Activated effector memory CD4-positive, alpha-beta T cell treated with Interleukin-2 at 50 U/mL for 16 hours (primary cell): ENCODE measurements at regions not wholly inside any gene's neighbourhood (a gene's known extent, or its start where the extent isn't known, plus 50 kb on each side); places are given as distances from the start of the nearest gene placed in this dataset.

Experiments used
- DNase-seq: peaks from one replicate; pipeline ENCODE4 v3.0.0-alpha.2; 2020

DNA sequence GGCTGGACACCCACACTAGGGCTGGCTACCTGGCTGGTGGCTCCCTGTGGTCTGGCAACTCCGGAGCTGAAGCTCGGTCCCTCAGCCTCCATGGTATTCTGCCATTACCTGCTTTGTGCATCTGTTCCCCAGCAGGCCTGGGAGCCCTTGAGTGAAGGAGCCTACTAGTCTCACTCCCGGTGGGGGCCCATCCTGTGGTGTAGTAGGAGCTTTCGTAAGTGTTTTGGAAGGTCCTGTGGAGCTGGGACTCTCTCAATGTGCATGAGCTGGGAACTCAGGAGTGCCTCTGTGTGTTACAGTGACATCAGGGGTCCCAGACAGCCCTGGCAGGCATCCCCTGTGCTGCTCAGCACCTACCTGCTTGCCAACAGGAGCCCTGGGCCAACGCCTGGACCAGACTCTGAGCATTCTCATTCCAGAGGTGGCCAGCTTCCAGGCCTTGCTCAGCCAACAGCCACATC, 267.1 kb downstream of the GADD45G start:
- no peak for DNase-seq

DNA sequence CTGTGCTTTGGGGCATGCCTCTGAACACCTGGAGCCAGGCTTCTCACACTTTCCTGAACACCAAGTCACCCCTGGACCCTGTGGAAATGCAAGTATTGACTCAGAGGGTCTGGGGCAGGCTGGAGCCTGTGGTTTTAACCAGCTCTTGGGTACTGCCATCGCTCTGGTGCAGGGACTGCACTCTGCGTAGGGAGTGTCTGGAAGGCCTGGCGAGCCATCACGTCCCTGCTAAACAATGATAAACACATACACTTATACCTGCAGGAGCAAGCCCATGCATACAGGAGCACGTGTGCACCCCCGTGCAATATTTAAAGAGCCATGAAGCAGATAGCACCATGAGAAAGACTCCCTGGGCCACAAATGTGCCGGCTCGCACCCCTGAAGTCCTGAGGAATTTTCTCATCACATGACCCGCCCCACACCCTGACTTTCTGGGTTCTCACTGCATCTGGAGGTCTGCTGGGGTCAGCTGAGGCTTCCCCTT, 267.7 kb downstream of the GADD45G start:
- DNase-seq: no peak

DNA sequence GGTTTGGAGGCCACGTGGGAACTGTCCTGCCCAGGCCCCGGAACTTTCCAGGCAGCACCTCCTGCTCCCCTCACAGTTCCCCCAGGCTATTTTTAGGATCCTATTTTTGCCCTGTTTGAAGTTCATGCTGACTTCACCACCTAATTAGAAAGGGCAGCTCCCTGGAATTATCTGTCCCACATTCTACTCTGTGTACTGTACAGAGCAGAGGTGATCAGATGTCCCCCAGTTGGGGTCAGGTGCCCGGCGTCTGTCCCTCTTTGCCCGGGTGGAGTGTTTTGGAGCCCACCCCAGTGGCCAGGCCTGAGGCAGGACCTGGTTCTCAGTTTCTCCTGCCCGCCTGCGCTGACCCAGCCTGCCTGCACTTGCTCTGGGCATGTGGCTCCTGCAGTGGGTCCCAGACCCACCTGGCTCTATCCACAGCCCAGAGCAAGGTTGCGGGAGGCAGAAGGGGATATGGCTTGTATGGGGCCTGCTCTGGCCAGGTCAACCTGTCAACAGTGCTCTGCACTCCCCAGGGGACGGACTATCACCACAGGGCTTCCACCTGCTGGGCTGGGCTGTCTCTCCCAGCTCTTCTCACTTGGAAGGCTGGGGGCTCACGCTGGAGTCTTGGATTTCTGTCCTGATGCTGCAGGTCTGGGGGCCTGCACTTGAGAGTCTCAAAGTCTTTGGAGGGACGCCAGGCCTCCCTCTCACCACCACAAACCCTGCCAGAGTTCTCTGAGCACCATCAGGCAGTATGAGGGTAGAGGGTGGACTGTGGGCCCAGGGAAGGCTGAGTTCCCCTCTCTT, 268.3 kb downstream of the GADD45G start:
- no peak for DNase-seq

DNA sequence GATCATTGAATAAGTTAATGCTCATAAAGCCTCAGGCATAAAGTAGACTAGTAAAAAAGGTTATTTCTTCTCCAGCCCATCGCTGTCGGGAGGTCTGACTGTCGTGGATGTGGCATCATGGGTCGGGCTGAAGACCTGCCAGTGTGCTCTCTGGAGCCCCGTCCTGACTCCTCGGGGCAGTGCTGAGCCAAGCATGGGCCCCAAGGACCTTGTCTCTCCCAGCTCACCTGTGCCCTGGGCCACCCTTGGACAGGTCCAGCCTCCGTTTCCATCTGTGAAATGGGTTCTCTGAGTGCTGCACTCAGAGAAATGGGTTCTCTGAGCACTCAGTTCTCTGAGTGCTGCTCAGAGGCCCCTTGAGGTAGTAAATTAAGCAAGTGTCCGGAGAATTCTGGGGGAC, 269.0 kb downstream of the GADD45G start:
- DNase-seq: no peak

DNA sequence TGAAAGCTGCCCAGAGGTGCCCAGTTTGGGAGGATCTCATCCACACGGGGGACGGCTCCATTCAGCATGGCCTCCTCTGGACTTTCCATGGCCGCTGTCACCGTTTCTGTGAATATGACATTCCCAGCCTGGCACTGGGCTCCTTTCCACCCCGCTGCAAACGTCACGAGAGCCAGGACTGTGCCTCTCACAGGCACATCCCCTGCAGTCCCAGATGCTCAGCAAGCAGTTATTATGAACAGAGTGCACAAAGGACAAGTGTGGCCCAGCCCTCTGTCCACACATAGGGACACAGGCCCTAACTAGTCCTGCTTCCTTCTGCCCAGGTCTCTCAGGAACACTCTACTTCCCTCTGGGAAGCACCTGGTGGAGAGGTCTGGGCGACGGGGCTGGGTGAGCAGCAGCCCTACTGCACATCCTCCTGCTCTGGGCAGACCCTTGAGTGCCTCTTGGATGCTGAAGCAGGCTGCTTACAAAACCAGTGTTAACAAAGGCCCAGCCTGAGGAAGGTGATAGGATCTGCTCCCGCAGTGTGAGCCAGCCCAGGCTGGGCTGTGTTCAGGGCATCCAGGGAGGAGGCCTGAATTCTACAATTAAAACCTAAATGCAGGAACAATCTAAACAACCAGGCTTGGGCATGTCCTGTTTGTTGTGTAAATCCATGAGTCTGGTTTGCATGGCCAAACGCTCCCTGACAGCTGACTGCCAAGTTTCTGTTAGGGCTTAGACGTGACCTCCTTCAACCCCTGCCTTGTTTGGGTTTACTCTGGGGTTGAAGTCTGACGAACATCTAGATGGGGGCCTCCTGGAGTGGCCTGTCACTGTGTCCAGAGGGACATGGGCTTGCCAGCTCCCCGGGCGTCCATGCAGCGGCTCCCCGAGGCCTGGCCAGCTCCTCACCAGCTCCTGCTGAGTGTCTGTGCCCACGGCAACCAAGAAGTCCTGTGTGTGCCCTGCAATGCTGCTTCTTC, 269.8 kb downstream of the GADD45G start:
- no peak for DNase-seq

DNA sequence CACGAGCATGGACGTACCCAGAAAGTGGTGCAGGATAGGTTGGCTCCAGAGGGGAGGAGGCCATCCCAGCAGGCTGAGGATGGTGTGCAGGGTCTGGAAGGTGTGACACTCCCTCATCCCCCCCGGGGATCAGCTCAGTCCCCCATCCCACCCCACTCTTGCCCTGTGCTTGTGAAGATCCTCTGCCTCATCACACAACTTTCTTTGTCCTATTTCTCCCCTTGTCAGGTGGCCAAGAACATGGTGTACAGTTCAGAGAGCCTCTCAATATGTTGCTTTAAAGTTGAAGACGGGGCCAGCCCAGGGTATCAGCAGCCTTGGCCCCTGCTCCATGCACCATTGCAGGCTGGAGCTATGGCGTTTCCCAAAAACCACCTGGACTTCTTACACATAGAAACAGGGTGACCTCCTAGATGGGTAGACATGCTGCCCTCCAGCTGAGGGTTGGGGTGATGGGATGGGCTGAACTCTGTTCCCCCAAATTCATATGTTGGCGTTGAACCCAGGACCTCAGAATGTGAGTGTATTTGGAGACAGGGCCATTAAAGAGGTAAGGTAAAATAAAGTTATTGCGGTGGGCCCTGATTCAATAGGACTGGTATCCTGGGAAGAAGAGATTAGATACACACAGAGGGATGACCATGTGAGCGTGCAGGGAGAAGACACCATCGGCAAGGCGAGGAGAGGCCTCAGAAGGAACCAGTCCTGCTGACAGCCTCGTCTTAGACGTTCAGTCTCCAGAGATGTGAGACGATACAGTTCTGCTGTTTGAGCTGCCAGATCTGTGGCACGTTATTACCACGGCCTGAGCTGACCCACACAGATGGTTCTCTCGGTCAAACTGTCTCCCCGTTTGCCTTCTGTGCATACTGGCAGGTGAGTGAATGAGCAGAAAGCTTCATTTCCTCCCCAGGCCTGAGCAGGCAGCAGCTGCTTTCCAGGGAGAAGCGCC, 272.5 kb downstream of the GADD45G start:
- DNase-seq: no peak

DNA sequence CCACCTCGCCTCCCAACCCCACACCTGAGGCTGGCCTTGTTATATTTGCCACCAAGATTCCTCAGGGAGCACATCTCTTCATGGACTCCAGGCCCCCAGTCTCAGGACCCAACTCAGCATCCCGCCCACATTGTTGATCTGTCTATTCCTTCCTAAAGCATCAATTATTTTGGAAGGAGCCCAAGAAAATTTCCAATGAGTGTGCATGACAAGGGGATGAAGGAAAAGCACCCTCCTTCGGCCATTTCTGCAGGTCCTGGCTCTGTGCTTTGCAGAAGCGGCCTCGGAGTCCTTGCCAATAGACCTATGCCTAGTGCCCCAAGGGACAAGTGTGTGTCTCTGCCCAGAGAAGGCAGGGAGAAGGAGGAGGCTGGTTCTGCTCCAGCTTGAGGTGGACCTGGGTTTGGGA, 273.2 kb downstream of the GADD45G start:
- no peak for DNase-seq

DNA sequence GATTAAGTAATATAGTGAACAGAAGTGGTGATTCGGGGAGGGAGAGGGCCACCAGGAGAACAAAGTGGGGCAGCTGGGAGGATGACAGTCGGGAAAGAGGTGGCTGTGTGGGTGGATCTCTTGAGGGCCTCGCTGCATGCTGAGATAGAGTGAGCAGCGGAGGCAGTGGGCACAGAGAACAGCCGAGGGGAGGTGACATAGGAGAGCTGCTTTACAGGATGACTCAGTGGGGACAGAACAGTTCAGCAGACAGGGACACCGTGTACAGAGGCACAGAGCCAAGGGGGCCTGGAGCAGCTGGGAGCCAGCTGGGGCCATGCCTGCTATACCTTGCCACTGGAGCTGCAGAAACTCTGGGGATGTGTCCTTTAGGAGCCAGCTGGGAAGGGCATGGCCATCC, 273.9 kb downstream of the GADD45G start:
- no peak for DNase-seq

DNA sequence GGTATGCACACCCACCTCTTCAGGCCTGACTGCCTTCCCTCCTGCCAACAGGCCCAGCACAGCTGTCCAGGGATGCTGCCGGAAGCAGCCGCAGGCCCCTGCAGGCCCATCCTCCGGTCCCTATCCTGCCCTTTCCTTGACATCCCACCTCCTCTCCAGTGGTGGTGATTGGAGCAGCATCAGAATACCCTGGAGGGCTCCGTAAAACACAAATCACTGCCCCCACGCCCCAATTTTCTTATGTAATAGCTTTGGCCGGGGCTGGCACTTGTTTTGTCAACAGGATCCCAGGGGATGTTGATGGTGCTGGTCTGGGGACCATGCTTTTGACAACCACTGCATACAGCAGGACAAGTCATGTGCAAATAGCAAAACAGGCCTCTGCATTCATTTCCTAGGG, 274.5 kb downstream of the GADD45G start:
- DNase-seq: no peak

DNA sequence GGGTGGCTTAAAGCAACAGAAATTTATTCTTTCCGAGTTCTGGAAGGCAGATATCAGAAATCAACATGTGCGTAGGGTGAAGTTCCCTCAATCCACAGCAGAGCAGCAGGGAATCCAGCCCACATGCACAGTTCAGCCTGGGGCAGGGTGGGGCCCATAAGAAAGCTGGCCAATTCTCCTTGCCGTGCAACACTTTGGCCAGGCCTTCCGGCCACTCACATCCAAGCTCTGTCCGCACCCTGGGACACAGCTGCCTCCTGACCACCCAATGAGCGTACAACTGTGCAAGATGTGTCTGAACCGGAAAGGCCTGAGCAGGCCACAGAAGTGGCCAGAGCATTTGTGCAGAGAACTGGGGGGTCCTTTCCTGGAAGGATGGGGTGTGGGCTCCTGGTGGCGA, 274.9 kb downstream of the GADD45G start:
- no peak for DNase-seq

DNA sequence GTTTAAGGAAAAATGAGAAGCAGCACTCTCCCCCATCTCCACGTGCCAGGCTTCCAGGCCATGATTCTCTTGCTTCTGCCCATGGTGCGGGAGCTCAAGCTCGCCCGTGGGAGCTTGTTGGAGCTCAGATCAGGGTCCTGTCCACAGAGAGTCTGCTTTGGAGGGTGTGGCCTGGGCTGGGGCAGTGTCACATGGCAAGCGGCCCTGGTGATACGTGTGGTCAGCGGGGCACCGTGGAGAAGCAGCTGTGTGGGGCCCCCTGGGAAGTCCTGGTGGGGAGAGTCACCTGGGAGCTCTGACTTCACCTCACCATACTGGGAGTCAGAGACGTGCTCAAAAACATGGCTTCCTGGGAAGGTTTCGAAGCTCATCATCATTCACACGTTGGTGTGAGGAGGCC, 275.3 kb downstream of the GADD45G start:
- no peak for DNase-seq

DNA sequence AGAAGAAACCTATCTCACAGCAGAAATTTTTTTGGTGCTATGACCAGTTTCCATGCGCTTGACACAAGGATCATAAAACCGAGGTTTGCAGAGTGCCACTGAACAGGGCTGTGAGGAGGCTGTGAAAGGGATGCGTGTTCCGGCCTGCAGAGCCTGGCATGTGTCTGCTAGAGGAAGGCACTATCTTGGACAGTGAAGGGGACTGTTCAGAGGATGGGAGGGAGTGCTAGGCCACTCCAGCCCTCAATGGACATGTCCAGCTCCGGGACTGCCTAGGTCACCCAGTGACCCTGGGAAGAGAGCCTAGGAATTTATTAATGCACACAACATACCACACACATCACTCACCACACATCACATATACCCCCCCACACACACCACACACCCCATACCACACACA, 275.9 kb downstream of the GADD45G start:
- DNase-seq: no peak

DNA sequence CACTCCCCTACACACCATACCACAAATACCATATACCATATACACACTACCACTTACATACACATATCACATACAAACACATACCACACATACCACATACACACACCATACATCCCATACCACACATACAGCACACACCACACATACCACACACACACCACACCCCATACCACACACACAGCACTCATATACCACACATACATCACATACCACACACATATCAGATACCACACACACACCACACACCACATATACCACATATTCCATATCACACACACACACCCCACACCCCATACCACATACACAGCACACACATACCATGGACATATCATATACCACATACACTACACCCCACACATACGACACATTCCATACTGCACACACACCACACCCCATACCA, 276.6 kb downstream of the GADD45G start:
- no peak for DNase-seq

DNA sequence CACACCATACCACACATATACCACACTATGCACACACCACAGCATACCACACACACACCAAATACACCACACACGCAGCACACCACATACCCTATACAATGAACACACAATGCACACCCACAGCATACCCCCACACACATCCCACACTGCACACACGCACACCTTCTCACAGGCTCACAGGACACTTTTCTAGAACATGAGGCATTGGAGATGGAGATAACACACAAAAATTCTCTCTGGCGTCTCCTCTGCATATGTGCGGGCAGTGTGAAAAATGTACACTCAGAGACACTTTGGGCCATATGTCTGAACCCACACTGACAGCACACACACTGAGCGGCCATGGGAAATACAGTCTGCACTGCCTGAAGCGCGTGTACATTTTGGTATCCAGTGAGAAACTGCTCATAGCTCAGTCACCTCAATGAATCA, 278.1 kb downstream of the GADD45G start:
- DNase-seq: no peak

DNA sequence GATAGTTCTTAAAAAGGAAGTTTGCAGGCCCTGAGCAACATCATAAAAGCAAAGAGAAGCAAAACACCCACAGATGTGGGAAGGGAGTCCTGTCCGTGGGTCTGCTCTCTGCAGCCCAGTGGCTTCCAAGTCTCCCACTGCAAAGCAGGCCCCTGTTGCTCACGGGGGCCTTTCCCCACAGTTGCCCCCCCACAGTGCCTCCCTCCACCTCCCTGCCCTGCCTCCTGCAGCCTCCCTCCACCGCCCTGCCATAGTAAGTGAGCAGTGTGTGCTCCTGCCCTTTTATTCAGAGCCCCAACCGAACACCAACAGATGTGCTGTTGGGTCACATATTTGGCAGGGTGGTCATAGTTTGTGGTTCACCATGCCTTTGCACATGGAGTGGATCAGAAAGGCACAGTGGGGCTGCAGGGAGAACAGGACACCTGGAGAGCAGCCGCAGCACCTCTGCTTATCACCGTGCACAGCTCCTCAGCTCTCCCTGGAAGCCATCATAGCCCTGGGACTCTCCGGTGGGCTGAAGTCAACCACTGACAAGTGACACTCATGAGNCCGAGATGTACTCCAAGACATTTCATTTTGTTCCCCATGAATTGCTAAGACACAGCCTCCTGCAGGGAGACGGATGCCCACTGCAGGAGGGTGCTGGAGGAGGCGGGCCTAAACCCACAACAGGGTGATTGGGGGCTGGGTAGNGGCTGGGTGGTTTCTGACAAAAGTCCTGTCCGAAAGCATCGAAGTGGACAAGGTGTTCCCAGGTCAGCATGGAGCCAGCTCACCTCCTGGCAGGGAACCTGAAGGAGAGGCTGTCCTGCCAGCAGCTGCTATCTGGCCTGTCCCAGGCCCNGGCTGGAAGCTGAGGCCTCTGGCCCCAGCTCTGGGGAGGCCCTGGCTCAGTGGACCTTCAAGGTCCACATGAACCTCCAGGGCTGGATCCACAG, 278.9 kb downstream of the GADD45G start:
- DNase-seq: no peak

DNA sequence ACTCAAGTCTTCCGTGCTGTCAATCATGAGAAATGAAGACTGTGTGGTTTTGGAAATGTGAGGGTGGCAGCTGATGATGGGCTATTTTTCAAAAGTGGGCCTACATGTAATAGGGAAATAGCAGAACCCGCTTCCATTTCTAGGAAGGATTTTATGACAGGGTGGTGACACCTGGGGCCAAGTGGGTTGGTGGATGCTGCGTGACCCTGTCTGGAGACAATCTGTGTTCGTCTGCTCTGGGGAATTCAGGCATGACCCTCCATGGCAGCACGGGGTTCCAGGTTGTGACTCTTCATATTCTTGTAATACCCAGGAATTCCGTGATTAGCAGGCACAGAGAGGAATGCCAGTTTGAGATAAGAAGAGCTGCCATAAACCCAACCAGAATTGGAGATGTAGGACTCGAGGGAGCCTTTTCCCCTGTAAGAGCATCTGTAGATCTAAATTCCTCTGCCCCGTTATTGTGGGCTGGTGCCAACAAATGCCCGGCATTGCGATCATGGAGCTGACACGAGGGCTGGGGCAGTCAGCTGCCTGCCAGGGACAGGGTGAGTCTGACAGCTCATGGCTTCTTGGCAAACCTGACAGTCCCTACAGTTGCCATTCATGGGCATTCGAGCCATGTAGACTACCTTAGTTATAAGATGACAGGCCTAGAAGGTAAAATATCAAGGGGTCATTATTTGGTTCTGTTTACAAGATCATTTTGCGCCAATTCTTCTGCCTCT, 279.7 kb downstream of the GADD45G start:
- no peak for DNase-seq

DNA sequence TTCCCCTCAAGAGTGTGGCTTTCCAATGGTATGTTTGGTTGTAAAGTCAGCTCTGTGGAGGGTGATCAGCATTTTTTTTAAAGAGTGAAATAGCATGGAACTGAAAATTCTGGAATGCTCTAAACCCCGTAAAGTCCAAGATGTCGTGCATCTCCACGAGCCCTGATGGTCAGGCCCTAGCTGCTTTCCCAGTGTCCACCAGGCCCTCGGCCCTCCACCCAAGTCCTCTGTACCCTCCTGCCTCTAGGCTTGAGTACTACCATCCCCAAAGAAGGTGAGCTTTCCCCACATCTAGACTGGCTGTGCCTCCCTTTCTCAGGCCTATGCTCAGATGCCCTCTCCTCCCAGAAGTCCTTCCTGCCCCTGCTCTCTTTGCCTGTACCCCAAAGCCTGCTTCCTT, 280.3 kb downstream of the GADD45G start:
- DNase-seq: no peak

DNA sequence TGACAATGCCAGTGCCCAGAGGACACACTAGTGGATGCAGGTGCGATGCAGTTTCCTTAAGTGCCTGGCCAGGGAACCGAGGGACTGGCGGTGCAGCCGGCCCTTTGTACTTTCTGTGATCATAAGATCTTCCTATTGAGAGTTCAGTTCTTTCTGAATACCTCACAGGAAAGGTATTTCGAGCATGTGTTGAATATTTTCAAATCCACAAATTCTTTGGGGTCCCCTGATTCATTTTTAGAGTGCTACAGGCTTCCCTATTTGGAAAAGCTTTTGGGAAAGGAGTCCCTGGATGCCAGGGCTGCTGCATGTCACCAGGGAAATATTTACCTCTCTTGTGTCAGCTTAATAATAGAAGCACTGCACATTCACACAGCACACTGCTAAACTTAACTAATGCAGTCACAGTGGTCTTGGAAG, 281.5 kb downstream of the GADD45G start:
- DNase-seq: no peak

DNA sequence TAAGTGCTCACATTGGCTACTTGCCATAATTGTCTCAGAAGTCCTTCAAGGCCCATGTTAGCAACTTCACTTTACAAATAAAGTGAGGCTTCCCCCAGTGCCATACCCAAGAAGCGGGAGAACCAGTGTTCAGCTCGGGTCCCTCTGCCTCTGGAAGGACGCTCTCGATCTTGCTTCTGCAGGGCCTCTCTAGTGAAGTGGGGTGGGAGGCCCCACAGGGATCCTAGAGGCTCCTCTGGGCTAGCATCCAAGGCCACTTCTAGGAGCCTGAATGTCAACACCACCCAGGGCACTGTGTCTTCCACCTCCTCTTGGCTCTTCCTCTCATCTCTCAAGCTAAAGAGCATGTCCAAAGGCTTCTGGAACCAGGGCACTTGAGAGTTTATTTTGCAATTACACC, 282.5 kb downstream of the GADD45G start:
- no peak for DNase-seq

DNA sequence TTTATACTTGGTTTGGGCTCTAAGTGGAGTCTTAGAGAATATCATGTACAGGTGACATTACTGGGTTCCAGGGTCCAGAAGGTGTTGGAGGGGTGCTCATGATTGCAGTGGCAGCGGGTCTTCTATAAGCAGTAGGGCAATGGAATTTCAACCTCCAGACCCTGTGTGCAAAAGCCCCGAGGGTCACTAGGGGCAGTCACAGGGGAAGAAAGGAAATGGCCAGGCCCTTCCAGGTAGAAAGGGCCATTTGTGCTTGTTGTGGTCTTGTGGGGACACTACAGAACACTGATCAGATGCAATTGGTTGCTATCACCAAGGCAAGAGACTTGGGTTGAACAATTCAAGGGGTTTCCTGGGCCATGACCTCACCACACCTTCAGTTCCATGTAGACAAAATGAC, 283.4 kb downstream of the GADD45G start:
- DNase-seq: no peak

DNA sequence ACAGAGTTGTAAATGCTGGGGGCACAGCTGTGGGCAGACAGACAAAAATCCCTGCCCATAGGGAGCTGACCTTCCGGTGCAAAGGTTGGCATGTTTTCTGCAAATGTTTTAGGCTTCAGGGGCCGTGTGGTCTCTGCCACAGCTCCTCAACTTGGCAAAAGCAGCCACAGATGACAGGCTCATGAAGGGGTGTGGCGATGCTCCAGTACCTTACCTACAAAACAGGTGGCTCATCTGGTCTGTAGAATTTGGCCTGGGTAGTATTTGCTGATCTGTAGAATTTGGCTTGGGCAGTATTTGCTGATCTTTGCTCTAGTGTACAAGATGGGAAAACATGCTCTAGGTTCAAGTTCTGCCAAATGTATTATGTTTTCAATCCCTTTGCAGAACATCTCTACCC, 283.9 kb downstream of the GADD45G start:
- DNase-seq: no peak
